ENCODE measurements at regions not wholly inside any gene's neighbourhood (a gene's known extent, or its start where the extent isn't known, plus 50 kb on each side); places are given as distances from the start of the nearest gene placed in this dataset.

GRCh38 chr4:29375716-29376115, 1344.5 kb upstream of the PCDH7 start:
- TF ChIP-seq CTCF (IDR thresholded peaks at IDR 0.05) (no peak), POLR2A (IDR thresholded peaks at IDR 0.05) (no peak)
